PC-9 (cell line): ENCODE measurements at regions not wholly inside any gene's neighbourhood (a gene's known extent, or its start where the extent isn't known, plus 50 kb on each side); places are given as distances from the start of the nearest gene placed in this dataset.

Experiments used
- BruUV-seq: library from RNA; stranded (reverse); fragments of 400-500 nt; replicated peaks from 2 replicates; lab custom pipeline; 2021; lab: Mats Ljungman, UMichigan
- CTCF ChIA-PET: fragments of 300-600 bp; sonication (Branson Sonifier 250); formaldehyde crosslinking; loops from one replicate; lab custom pipeline; 2022; ENCODE audit warnings: antibody characterized with exemption; lab: Charles Lee
- POLR2A ChIA-PET: fragments of 300-600 bp; sonication (Branson Sonifier 250); formaldehyde crosslinking; loops from one replicate; lab custom pipeline; 2022; ENCODE audit warnings: antibody characterized with exemption; ENCODE audit not compliant: unreplicated experiment; lab: Charles Lee
- DNase-seq, 2 experiments: peaks; one replicate each; pipeline versions ENCODE4 v3.0.0 to v3.0.0-alpha.2; 2015 to 2022; ENCODE audit warnings: mixed read lengths in 1 of 2
- H2AFZ ChIP-seq: fragments of 200-600 bp; sonication (generic); 2 replicates; pipeline ENCODE4 v1.8.1; 2017; ENCODE audit warnings: antibody characterized with exemption
- H3F3A ChIP-seq: fragments of 200-600 bp; sonication (generic); 2 replicates; pipeline ENCODE4 v1.8.1; 2017; ENCODE audit warnings: antibody characterized with exemption, mild to moderate bottlenecking, low read depth; ENCODE audit not compliant: insufficient read depth
- H3K27ac ChIP-seq: fragments of 200-600 bp; sonication (generic); 2 replicates; pipeline ENCODE4 v1.6.1; 2016; ENCODE audit warnings: mixed run types
- H3K27me3 ChIP-seq: fragments of 200-600 bp; sonication (generic); 2 replicates; pipeline ENCODE4 v1.6.1; 2016; ENCODE audit warnings: low read depth, mixed run types; ENCODE audit not compliant: insufficient read depth
- H3K36me3 ChIP-seq: fragments of 200-600 bp; sonication (generic); 2 replicates; pipeline ENCODE4 v1.6.1; 2016; ENCODE audit warnings: low read depth, mixed run types
- H3K4me1 ChIP-seq: fragments of 200-600 bp; sonication (generic); replicated peaks from 2 replicates; pipeline ENCODE4 v1.6.1; 2016; ENCODE audit warnings: mixed run types; ENCODE audit not compliant: insufficient read depth
- H3K4me2 ChIP-seq: fragments of 200-600 bp; sonication (generic); 2 replicates; pipeline ENCODE4 v1.6.1; 2017; ENCODE audit warnings: mixed run types
- H3K4me3 ChIP-seq: fragments of 200-600 bp; sonication (generic); 2 replicates; pipeline ENCODE4 v1.6.1; 2016; ENCODE audit warnings: mixed run types
- H3K79me2 ChIP-seq: fragments of 200-600 bp; sonication (generic); 2 replicates; pipeline ENCODE4 v1.6.1; 2017; ENCODE audit warnings: low read depth, mixed run types
- H3K9me2 ChIP-seq: fragments of 200-600 bp; sonication (generic); 2 replicates; pipeline ENCODE4 v1.8.1; 2017; ENCODE audit warnings: mild to moderate bottlenecking; ENCODE audit not compliant: insufficient read depth
- H3K9me3 ChIP-seq: fragments of 200-600 bp; sonication (generic); 2 replicates; pipeline ENCODE4 v1.8.1; 2016; ENCODE audit warnings: low read depth; ENCODE audit not compliant: insufficient read depth
- H4K20me1 ChIP-seq: fragments of 200-600 bp; sonication (generic); 2 replicates; pipeline ENCODE4 v1.8.1; 2017; ENCODE audit not compliant: insufficient read depth
- CTCF ChIP-seq: fragments of 200-600 bp; sonication (generic); conservative IDR thresholded peaks from 2 replicates; pipeline ENCODE4 v1.6.1; 2017; ENCODE audit warnings: mixed run types, antibody characterized with exemption, mild to moderate bottlenecking, moderate library complexity
- EZH2 ChIP-seq: fragments of 200-600 bp; sonication (generic); IDR thresholded peaks from 2 replicates; pipeline ENCODE4 v1.8.0; 2017; ENCODE audit warnings: antibody characterized with exemption, low read depth
- intact Hi-C: fragments of 100-400 bp; cut with micrococcal nuclease; formaldehyde crosslinking; loops from one replicate; pipeline ENCODE4 v1.10.0; 2022; ENCODE audit not compliant: unreplicated experiment

- no peaks in the 10 kb centered on the region for H3K4me1 ChIP-seq
- no peak overlapping the region for H3K4me3 ChIP-seq
- H3K36me3 ChIP-seq: no peaks in the 10 kb centered on the region
- no peak overlapping the region for H3K27ac ChIP-seq
- H3K9me3 ChIP-seq: no peaks in the 10 kb centered on the region
- no peak for DNase-seq
- intact Hi-C loops: no loop called here
- no peaks in the 10 kb centered on the region for H3K27me3 ChIP-seq
- H3K4me2 ChIP-seq: no peak overlapping the region
- no peaks in the 10 kb centered on the region for H4K20me1 ChIP-seq
- H3K79me2 ChIP-seq: no peaks in the 10 kb centered on the region
- H3K9me2 ChIP-seq: no peaks in the 10 kb centered on the region
- POLR2A ChIA-PET: no interaction called here
- TF ChIP-seq EZH2 (no peak), CTCF (no peak)
- BruUV-seq: no TSS peak
- H2AFZ ChIP-seq: no peak overlapping the region
- H3F3A ChIP-seq: no peaks in the 10 kb centered on the region
- CTCF ChIA-PET: no interaction called here
Measured at GRCh38 chr5:160968480-160968879, 116.5 kb upstream of the ATP10B start.

GRCh38 chr5:160966921-160967320, 114.9 kb upstream of the ATP10B start:
- no peaks in the 10 kb centered on the region for H3F3A ChIP-seq
- intact Hi-C loops: no loop called here
- no peak for TF ChIP-seq CTCF
- no peak for TF ChIP-seq EZH2
- ChIA-PET CTCF (no interaction called here), POLR2A (no interaction called here)
- no peaks in the 10 kb centered on the region for H3K36me3 ChIP-seq
- no peaks in the 10 kb centered on the region for H3K27me3 ChIP-seq
- H3K4me3 ChIP-seq: no peak overlapping the region
- H3K9me2 ChIP-seq: no peaks in the 10 kb centered on the region
- no TSS peak for BruUV-seq
- DNase-seq: no peak
- no peak overlapping the region for H3K4me2 ChIP-seq
- no peak overlapping the region for H3K27ac ChIP-seq
- H4K20me1 ChIP-seq: no peaks in the 10 kb centered on the region
- no peaks in the 10 kb centered on the region for H3K79me2 ChIP-seq
- no peaks in the 10 kb centered on the region for H3K4me1 ChIP-seq
- no peaks in the 10 kb centered on the region for H3K9me3 ChIP-seq
- no peak overlapping the region for H2AFZ ChIP-seq

- H3K27ac ChIP-seq: no peak overlapping the region
- TF ChIP-seq EZH2 (no peak), CTCF (no peak)
Measured at GRCh38 chr5:160961761-160962160, 109.8 kb upstream of the ATP10B start.

More at GRCh38 chr5:160961761-160962160, 109.8 kb upstream of the ATP10B start:
- Histone ChIP-seq H3K4me2 (no peak overlapping the region), H3F3A (no peaks in the 10 kb centered on the region), H3K9me3 (no peaks in the 10 kb centered on the region), H3K36me3 (no peaks in the 10 kb centered on the region), H3K4me1 (no peaks in the 10 kb centered on the region), H3K27me3 (no peaks in the 10 kb centered on the region), H2AFZ (no peak overlapping the region), H3K9me2 (no peaks in the 10 kb centered on the region), H3K4me3 (no peak overlapping the region), H3K79me2 (no peaks in the 10 kb centered on the region), H4K20me1 (no peaks in the 10 kb centered on the region)
- intact Hi-C loops: no loop called here
- ChIA-PET POLR2A (no interaction called here), CTCF (no interaction called here)
- no peak for DNase-seq
- BruUV-seq: no TSS peak
